Activated gamma-delta T cell treated with Interleukin-2 at 50 U/mL for 16 hours (primary cell): ENCODE measurements at regions not wholly inside any gene's neighbourhood (a gene's known extent, or its start where the extent isn't known, plus 50 kb on each side); places are given as distances from the start of the nearest gene placed in this dataset.

Experiments used
- DNase-seq: peaks from one replicate; pipeline ENCODE4 v3.0.0-alpha.2; 2020

GRCh38 chr1:98054786-98055185, 134.0 kb upstream of the DPYD start:
- no peak for DNase-seq

- DNase-seq, result no peak
These were observed 133.5 kb upstream of the DPYD start for GRCh38 chr1:98054367-98054701.

GRCh38 chr1:98053471-98054366, 132.9 kb upstream of the DPYD start:
- DNase-seq, result peak; percentile 42

DNA sequence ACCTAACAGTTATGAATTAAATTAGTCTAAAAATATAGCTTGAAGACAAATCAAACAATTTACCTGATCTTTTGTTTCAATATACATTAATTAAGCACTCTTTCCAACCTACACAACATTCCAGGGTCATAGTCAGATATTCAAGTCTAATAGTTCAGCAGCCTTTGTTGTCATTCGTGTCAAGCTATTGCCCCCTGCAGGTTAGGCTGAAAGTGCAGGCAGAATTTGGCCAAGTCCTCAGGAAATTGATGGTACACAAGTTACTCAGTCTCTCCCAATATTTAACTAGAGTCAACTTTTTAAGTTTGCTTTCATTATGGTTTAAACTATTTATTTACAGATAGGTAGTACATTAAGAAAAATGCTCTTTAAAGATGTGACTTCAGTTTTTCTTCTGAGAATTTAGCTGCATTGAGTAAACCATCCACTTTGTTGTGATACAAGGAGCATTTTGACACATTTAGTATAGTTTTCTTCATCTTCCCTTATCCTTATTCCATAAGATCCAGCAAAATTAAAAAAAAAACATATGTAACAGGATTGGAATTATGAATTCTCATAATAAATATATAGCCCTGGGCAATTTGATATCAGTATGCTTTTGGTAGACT, 130.3 kb upstream of the DPYD start:
- DNase-seq, result peak; percentile 66

DNA sequence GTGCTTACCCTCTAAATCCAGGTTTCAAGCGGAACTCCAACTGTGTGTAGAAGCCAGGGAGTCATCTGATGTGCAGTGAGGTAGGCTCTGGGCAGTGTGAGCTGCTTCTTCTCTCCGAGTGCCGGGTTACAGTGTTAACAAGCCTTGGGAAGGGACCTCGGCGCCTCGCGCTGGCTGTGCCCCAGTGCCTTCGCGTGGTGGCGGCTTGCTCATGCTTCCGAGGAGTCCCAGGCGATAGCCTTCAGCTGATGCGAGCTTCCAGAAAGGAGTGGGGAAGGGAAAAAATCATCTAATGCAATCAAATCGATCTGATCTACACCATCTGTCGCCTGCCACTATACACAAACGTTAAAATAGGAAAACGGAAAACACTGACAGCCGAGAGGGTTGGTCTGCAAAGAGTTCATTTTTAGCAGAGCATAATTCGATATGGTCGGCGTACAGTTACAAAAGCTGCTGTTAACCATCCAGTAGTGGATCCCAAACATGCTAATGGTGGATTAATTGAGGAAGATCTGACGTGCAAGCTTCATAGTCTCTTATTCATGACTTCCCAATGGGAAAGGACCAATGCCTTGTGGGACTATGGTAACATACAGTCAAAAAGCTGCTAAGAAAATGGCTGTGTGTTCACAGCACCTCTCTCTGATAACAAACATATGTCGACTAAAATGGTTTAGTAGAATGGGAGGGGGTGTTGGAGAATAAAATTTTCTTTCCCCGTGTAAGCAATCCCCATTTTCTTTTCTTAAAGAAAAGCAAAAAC, 128.7 kb upstream of the DPYD start:
- no peak for DNase-seq

- no peak for DNase-seq
These were observed 128.0 kb upstream of the DPYD start for GRCh38 chr1:98048751-98049325.

DNA sequence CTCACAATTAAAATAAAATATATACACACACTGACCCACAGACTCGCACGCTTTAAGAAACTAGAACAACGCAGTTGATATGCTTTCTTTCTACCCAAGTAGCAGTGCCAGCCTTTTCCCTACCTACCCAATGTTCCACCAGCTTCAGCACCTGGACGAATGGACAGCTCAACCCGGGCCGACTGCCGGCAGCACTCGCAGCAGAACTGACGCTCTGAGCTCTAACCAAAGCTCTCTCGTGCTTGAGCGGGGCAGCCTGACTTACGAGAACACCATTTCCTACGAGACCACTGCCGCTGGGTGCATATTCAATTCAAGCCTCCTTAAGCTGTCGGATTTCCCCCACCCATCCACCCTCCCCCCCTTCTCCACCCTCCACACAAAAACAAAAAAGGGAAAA, 127.4 kb upstream of the DPYD start:
- DNase-seq, result peak; percentile 60

DNA sequence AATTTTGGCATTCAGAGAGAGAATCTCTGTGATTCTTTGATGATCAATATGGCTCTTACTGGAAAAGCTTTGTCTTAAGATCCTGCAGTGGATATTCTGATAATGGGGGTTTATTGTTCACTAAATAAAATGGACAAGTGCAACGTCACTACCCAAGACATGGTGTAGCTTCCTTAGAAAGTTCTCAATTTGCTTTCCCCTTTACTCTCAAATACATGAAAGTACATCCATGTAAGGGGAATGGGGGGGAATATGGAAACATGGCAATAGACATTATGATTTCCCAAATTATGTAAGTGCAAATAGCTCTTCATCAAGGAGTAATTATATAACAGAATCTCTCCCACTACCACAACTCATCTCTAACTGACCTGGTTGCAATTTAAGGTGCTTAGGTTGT, 126.3 kb upstream of the DPYD start:
- no peak for DNase-seq

DNA sequence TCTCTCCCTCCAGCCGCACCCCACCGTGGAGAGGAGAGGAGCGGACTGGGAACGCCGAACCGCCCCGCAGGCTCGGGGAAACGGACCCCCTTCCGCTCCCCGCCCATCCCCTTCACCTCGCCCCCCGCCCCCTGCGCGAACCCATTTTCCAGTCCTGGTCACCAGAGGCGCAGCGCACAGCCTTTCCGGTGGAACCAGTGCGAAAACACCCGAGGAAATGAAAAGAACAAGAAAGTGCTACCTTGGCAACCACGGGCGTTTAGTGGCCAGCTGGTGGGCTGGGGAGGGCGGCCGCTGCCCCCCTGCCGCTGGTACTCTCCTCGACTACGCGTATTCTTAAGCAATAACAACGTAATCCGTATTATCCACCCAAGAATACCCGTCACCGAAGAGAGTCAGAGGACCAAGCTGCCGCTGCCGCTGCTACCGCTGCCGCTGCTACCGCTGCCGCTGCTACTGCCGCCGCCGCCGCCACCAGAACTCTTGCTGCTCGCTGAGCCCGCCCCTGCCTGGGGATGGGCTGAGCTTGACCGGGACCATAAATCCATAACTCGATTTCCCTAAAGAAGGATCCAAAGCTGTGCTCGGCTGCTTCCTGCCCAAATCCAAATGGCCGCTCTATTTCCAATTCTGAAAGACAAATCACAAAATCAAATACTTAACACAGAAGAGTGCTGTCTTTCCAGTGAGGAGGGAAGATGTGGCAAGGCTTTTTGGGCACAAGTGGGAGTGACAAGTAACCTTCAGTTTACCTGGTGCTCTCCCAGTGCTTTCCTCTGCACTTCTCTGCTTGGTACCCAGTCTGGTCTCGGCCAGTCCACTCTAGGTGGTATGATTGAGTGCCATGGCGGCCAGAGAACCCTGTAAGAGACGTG, 125.2 kb upstream of the DPYD start:
- DNase-seq, result no peak

GRCh38 chr1:98045211-98045766, 124.5 kb upstream of the DPYD start:
- no peak for DNase-seq

GRCh38 chr1:98044766-98045165, 123.9 kb upstream of the DPYD start:
- DNase-seq, result no peak

DNA sequence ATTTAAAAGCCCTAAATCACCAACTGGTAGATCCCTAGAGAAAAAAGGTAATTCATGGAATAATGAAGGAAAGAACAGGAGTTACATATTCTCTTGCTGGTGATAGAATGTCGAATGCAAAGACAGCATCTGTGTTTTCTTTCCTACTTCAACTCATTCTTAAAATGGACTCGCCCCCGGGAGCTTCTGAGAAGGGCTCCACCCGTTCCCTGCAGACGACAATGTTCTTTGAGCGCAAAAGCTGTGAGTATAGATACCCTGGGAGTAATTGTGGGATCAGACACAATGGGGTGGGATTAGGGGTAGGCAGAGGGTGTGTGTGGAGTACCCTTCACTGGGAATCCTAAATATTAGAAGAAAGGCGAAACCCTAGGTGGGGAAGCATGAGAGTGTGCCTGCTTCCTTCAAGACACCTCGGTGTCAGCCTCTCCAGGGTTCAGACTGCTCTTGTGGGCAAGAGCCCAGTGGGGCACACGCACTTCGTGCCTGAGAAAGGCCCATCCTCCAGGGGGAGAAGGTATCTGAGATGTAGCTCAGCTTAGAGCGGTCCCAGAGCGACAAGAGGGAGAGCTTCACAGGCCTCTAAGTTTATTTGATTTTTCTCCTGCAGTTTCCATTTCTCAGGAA, 123.3 kb upstream of the DPYD start:
- no peak for DNase-seq

GRCh38 chr1:98035602-98036002, 114.8 kb upstream of the DPYD start:
- DNase-seq, result no peak

- DNase-seq, result no peak
These were observed 113.7 kb upstream of the DPYD start for GRCh38 chr1:98034505-98034904.

DNA sequence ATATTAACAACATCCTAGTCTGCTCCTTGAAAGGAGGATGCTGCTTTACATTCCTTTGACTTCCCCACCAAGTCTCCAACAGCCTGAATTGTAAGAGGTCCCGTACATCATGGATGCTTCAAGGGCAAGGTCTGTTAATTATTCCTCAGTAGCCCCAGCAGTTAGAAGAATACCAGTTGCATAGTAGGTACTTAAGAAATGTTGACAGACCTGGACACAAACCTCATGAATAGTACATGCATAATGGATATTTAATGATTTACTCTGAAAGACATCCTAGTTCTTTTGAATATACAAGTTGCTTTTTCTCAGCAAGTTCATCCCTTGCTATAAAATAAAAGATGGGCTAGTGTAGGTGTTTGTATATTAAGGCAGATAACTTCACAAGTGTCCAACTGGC, 112.1 kb upstream of the DPYD start:
- DNase-seq, result no peak

GRCh38 chr1:98030976-98031375, 110.1 kb upstream of the DPYD start:
- no peak for DNase-seq

DNA sequence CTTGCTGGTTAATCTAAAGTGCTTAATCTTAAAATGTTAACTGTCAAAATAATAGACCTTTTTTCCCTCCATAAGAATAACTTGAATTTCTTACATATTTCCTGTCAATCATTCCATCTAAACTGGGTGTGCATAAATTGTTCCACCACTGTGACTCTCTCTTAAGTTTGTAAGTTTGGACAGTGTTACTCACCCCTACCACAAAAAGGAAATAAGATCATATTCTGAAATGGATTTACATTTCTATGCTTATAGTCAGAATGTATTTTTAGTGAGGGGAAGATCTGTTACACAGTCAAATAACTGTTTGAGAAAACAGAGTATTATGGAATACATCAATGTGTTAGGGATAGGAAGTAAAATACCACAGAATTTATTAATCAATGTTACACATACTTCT, 109.6 kb upstream of the DPYD start:
- no peak for DNase-seq

DNA sequence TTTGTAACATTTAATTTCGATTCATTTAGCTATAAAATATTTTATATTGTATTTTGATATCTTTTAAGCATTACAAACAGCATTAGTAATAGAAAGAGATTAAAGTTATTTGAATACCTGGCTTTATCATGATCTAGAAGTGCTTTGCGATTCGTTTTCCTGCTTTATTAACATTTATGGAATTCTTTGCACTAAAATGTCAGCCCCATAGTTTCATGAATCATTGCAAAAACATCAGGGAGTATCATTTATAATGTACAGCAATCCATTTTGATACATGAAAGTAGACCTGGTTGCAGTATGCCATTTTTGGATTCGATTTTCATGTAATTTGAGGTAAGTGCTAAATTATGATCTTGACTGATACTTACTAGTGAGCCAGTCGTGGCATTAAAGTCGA, 108.0 kb upstream of the DPYD start:
- DNase-seq, result no peak

GRCh38 chr1:98027103-98027705, 106.4 kb upstream of the DPYD start:
- DNase-seq, result no peak

DNA sequence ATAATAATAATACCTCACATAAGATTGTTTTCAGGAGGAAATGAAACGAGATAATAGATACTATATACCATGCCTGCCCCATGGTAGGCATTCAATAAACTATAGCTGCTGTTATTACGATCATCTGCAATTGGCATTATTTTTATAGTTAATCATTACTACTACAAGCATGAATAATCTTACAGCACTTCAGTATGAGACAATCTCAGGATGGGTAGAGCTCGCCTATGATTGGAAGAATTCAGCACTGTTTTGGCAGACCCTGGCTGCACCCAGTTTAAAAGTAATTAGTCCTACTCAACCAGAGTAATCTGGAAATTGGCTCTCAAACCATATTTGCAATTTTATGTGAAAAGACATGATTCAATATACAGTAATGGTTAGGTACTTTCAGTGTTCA, 105.0 kb upstream of the DPYD start:
- DNase-seq, result no peak

DNA sequence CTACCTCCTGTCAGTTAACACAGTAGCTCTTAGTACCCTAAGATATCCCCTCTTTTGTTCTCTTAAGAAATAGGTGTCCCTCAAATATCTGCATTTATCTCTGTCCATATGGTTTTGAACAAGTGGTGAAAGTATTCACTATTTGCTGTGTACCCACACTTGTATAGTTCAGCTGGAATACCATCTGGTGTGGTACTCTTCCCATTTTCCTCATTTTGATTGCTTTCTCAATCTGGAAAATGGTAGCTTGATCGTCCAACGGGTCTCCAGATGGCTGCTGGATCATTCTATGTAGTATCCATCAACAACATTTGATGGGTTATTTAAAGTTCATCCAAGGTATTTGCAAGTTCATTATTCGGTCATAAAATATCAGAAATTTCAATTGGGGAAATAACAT, 100.3 kb upstream of the DPYD start:
- DNase-seq, result no peak
